Activated CD4-positive, alpha-beta T cell treated with anti-CD3 and anti-CD28 coated beads, Interleukin-2, amount 50 U/mL, for 24 hours (primary cell): ENCODE measurements at regions not wholly inside any gene's neighbourhood (a gene's known extent, or its start where the extent isn't known, plus 50 kb on each side); places are given as distances from the start of the nearest gene placed in this dataset.
"Not testable (repeated sequence)": the region's sequence is repeated elsewhere in the genome, so short reads cannot be mapped to it uniquely, and the experiment has no call there.

Experiments used
- DNase-seq, 2 donors: peaks; one replicate each; pipeline ENCODE4 v3.0.0-alpha.2; 2020; ENCODE audit warnings: low read depth in 1 of 2, low spot score in 1 of 2

- DNase-seq = no peak
Measured at GRCh38 chr16:55015181-55015913, 84.7 kb downstream of the IRX5 start.

GRCh38 chr16:55016515-55016914 lies 85.8 kb downstream of the IRX5 start:
- no peak for DNase-seq

GRCh38 chr16:55017321-55017720 lies 86.7 kb downstream of the IRX5 start:
- DNase-seq = no peak

DNA sequence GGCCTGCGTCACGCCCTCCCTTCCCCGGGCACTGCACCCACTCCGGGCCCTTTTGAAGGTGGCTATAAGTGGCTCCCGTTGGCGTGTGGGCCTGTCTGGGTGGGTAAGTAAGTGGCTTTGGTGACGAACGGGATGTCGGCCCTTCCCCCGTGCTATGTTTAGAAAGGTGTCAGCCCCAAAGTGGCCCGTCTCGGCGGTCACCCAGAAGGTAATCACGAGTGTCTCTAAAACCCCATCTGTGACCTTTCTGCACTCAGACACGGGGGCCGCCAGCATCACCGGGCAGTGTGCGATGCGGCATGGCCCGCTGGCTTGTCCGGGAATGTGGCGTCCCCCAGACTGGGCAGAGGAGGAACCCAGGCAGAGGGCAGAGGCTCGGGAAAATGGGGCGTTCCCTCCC lies 88.2 kb downstream of the IRX5 start:
- DNase-seq = no peak

- no peak for DNase-seq
Measured at GRCh38 chr16:55019419-55020131, 88.9 kb downstream of the IRX5 start.

DNA sequence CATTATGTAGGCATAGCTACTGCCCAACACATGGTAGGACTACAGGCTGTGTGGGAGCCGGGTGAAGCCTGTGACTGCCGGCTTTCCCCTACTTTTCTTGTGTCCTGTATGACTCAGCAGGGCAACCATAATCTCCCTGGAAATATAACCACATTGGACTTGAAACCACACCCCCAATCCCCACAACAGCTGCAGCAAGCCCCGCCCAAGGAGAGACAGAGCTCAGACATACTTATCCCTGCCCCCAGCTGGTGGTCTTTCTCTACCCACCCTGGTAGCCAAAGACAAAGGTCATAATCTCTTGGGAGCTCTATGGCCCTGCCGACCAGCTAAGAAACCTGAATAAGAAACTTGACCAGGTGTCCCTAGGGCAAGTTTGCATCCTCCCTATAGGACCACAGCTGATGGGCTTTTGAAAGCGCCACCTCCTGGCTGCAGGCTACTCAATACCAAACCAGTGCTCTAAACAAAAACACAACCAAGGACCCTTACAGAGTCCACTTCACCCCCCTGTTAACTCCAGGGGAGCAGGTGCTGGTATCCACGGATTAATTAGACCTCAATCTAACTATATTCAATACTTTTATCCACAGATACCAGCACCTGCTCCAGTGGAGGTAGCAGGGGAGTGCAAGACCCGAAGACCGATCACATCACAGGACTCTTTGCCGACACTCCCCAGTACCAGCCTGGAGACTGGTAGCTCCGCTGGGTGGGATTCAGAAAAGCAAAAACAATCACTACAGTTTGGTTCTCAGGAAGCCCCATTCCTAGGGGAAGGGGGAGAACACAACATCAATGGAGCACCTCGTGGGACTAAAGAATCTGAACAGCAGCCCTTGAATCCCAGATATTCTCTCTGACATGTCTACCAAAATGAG lies 91.2 kb downstream of the IRX5 start:
- DNase-seq = no peak

- not testable (repeated sequence) for DNase-seq
Measured at GRCh38 chr16:55027260-55027659, 96.6 kb downstream of the IRX5 start.

GRCh38 chr16:55029509-55029908 lies 98.8 kb downstream of the IRX5 start:
- no peak for DNase-seq

- DNase-seq = no peak
Measured at GRCh38 chr16:55030944-55031343, 100.3 kb downstream of the IRX5 start.

GRCh38 chr16:55031481-55031880 lies 100.8 kb downstream of the IRX5 start:
- DNase-seq = no peak

DNA sequence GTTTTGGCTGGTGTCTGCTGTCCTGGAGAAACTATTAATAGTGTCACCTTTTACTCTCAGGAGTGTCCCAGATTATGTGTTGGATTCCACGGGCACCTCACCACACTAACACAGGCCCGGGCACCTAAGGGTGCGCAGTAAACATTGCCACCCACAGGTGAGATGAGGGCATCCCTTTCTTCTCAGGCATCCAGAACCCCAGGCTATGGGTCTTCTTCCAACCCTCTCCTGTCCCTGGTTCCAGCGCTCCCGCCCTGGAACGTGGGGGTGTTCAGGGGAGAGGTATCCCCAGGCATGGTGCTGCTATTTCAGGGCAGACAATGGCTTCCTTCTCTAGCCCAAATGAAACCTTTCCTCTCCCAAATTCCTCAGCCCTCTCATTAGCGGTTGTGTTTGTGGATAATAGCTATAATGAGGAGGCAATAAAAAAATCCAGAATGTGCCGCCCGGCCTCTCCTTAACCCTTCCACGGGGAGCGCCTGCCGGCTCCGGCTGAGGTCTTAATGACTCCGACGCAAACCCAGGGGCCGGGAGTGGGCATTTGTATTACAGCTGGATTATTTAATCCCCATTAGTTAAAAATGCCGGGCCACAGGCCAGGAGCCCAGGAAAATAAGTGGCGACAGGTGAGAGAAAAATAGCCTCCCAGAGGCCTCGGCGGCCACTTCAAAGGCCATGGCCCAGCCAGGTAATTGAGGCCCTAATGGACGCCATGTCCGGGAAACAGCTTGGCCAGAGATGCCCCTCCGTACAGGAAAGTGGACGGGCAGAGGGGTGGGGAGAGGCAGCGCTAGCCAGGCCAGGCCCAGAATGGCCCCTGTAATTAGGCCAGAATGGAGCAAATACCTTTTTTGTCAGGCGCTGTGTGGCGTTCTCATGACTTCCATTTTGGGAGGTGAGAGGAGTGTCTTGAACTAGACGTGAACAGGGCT lies 102.8 kb downstream of the IRX5 start:
- DNase-seq = no peak

- no peak for DNase-seq
Measured at GRCh38 chr16:55035029-55035428, 104.4 kb downstream of the IRX5 start.

DNA sequence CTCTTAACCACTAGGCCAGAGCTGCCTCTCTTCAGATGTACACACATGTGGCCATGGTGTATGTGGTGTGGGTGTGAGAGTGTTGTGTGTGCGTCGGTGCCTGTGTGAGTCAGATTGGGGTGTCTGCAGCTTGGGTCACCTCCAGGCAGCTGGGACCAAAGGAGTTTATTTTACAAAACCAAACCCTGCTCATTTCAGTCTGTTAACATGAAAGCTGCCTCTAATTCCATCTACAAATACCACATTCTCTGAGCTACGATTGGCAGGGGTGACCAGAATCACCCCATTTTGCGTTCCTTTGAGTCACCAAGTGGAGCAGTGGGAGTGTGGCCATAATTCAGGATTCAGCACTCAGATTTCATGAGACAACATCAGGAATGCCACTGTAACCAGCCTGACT lies 105.3 kb downstream of the IRX5 start:
- no peak for DNase-seq

DNA sequence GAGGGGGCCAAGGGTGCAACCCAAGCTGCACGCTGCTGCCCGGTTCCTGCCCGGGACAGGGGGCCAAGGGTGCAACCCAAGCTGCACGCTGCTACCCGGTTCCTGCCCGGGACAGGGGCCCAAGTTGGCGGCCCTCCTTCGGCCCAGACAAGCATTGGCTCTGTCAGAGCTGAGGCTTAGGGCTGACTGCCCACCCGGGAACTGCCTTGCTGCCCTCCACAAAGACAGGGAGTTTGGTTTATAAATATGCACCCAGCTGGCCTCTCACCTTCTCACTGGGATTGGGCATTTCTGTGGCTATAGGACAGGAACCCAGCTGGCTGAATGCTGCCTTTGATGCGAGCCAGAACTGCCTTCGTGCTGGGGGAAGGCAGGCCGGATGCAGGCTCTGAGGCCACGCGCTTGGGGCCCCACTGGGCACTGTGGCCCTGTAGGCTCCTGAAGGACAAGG lies 105.7 kb downstream of the IRX5 start:
- no peak for DNase-seq

GRCh38 chr16:55037046-55037445 lies 106.4 kb downstream of the IRX5 start:
- DNase-seq = no peak

- no peak for DNase-seq
Measured at GRCh38 chr16:55037966-55038365, 107.3 kb downstream of the IRX5 start.

GRCh38 chr16:55039042-55039441 lies 108.4 kb downstream of the IRX5 start:
- DNase-seq = no peak

DNA sequence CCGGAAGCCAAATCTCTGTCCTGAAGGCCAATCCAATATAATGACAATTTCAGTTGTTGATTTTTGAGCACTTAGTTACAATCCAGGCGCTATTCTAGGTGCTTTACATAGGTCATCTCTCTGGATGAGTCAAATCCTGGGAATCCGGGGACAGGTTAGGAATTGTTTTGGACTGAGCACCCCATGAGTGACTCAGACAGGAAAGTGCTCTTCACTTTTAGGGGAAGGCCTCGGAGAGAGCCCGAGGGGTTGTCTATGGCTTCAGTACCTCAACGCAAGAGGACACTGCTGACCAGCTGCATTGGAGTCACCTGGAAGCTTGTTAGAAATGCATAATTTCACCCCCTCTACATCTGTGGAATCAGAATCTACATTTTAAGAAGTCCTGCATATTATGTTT lies 108.8 kb downstream of the IRX5 start:
- DNase-seq = no peak

DNA sequence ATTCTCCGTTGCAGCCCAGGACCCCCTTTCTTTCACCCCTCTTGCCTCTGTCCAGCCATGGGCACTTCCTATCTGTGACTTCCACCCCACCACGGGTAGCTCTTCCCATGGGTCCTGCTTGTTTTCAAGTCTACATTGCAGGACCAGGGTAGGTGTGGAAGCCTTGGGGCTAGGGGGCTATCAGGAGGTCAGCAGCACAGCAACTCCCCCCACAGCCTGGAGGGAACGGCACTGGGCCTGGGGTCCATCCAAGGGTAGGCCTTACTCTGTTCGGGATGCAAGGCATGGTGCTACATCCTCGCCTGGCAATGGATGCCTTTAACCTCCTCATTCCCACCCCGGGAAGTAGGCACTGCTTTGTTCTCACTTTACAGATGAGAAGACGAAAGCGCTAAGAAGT lies 109.3 kb downstream of the IRX5 start:
- no peak for DNase-seq

DNA sequence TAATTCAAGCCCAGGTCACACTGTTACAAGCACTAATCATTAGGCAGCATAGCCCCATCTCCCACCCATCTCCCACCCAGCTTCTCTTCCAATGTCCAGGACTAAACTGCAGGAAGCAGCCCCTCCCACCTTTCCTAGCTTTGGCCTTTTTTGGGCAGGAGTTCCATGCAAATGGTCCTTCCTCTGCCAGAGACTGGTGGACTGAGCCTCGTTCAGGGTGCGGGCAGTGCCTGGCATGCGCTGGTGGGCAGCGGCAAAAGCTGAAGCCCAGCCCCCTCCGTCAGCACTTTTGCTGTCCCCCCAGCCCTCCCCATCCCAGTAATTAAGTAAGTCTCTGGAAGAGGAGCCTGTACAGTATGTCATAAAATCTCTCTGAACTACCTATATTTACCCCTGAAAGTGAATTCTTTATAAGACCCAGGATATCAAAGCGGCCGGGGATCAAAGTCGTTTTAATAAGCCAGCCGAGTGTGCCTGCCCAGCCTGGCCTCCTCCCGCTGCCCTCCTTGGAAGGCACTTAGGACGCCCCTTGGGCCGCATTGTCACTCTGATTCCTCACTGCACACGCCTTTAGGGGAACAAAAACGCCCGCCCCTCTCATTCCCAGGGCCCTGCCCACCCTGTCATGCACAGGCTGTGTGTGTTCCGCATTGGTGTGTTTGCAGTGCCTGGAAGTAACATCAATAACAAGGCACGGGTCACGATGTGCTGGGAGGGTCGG lies 109.9 kb downstream of the IRX5 start:
- no peak for DNase-seq
